ENCODE measurements at regions not wholly inside any gene's neighbourhood (a gene's known extent, or its start where the extent isn't known, plus 50 kb on each side); places are given as distances from the start of the nearest gene placed in this dataset.

GRCh38 chr11:45424411-45425180 is 138.5 kb upstream of the SYT13 start:
- CTCF ChIA-PET, result no interaction called here
- no peak overlapping the region for H3K4me3 Mint-ChIP-seq
- DNase-seq, result no peak
- no peak overlapping the region for H3K27ac Mint-ChIP-seq
- H3K9me3 Mint-ChIP-seq, result no peaks in the 10 kb centered on the region
- H3K27me3 Mint-ChIP-seq (ENCODE audit: low read depth), result peaks cover 11% of the 10 kb centered on the region
- H3K36me3 Mint-ChIP-seq (ENCODE audit: low read depth), result no peaks in the 10 kb centered on the region
- intact Hi-C loops (cut with micrococcal nuclease), result no loop called here
- no peaks in the 10 kb centered on the region for H3K4me1 Mint-ChIP-seq (ENCODE audit: low read depth)

DNA sequence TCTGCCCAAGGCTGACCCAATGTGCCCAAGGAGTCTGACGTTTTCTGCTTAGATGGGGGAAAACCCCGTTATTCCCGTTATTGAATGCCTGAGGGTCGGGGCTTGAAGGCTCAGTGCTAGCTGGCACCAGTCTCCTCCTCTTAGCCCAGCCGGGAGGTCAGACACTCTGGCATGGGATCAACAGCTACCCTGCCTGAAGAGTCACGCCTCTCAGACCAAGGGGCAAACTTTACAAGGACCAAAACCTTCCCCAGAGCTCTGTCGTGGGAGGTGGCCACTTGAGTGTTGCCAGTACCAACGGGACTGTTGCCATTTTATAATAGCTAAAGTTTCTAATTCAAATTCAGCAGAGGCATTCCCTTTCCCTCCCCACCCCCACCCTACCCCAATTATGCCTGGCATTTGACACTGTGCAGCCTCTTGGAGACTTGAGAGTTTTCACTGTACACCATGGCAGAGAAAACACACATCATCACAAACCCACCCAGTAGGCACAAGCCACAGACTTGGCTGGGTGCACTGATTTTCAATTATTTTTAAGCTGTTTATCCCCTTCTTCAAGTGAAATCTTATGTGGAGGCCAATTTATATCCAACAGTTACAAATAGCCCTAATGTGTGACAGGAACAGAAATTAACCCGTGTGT is 137.5 kb upstream of the SYT13 start:
- Mint-ChIP-seq H3K27ac (no peak overlapping the region), H3K9me3 (no peaks in the 10 kb centered on the region), H3K36me3 (ENCODE audit: low read depth) (no peaks in the 10 kb centered on the region), H3K4me3 (no peak overlapping the region), H3K4me1 (ENCODE audit: low read depth) (no peaks in the 10 kb centered on the region), H3K27me3 (ENCODE audit: low read depth) (peaks cover 8% of the 10 kb centered on the region)
- CTCF ChIA-PET, result no interaction called here
- no peak for DNase-seq
- intact Hi-C loops (cut with micrococcal nuclease), result no loop called here

- Mint-ChIP-seq H3K27me3 (ENCODE audit: low read depth) (peaks cover 8% of the 10 kb centered on the region), H3K4me1 (ENCODE audit: low read depth) (no peaks in the 10 kb centered on the region), H3K9me3 (no peaks in the 10 kb centered on the region), H3K4me3 (no peak overlapping the region), H3K36me3 (ENCODE audit: low read depth) (no peaks in the 10 kb centered on the region), H3K27ac (no peak overlapping the region)
- CTCF ChIA-PET, result no interaction called here
- no peak for DNase-seq
- intact Hi-C loops (cut with micrococcal nuclease), result no loop called here
These were observed 136.9 kb upstream of the SYT13 start for GRCh38 chr11:45423036-45423435.

DNA sequence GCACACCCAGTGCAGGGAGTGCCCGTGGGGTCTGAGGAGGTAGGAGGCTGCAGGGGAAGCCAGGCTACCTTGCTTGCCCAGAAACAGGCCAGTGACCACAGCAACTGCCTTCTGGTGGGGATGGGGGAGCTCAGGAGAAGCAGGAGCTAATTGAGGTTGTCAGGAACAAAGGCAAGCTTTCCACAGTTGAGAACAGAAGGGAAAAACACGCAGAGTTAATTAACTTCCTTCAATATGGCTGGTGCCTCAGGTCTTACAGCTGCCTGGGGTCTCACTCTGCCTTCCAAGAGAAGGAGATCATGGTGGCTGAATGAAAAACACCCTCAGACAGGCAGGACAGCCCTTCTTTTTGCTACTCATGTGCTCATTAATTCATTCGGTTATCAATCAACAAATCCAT is 127.9 kb upstream of the SYT13 start:
- no peak for DNase-seq

GRCh38 chr11:45413156-45413858 is 127.2 kb upstream of the SYT13 start:
- H3K4me3 Mint-ChIP-seq, result no peak overlapping the region
- intact Hi-C loops (cut with micrococcal nuclease), result loop anchor here (5.0 kb wide), 1 partner anchor 359 kb away; no protein-coding TSS in a partner anchor
- CTCF ChIA-PET, result no interaction called here
- no peaks in the 10 kb centered on the region for H3K9me3 Mint-ChIP-seq
- no peaks in the 10 kb centered on the region for H3K36me3 Mint-ChIP-seq (ENCODE audit: low read depth)
- H3K27ac Mint-ChIP-seq, result no peak overlapping the region
- no peak for DNase-seq
- no peaks in the 10 kb centered on the region for H3K4me1 Mint-ChIP-seq (ENCODE audit: low read depth)
- peaks cover 26% of the 10 kb centered on the region for H3K27me3 Mint-ChIP-seq (ENCODE audit: low read depth)

More for the DNA sequence above, 127.9 kb upstream of the SYT13 start:
- H3K27ac Mint-ChIP-seq, result no peak overlapping the region
- H3K36me3 Mint-ChIP-seq (ENCODE audit: low read depth), result no peaks in the 10 kb centered on the region
- H3K9me3 Mint-ChIP-seq, result no peaks in the 10 kb centered on the region
- no peaks in the 10 kb centered on the region for H3K4me1 Mint-ChIP-seq (ENCODE audit: low read depth)
- CTCF ChIA-PET, result no interaction called here
- H3K4me3 Mint-ChIP-seq, result no peak overlapping the region
- H3K27me3 Mint-ChIP-seq (ENCODE audit: low read depth), result peaks cover 26% of the 10 kb centered on the region
- intact Hi-C loops (cut with micrococcal nuclease), result loop anchor here (5.0 kb wide), 1 partner anchor 358 kb away; no protein-coding TSS in a partner anchor

DNA sequence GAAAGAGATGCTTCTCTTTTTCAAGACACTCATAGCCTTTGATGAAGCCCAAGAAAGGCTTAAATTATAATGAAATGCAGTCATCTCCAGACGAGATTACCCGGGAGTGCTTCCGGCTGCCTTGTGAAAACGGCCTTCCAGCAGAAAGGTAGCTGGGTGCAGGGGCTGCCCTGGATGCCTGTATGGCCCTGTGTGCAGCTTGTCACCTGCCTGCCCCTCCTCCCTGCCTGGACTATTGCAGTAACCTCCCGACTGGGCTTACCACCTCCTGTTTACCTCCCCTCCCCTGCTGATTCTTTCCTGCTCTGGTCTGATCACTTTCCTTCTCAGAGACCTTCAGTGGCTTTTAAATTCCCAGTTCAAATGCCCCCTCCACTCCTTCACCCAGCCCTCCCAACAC is 126.4 kb upstream of the SYT13 start:
- Mint-ChIP-seq H3K27ac (no peak overlapping the region), H3K9me3 (no peaks in the 10 kb centered on the region), H3K36me3 (ENCODE audit: low read depth) (no peaks in the 10 kb centered on the region), H3K27me3 (ENCODE audit: low read depth) (peaks cover 32% of the 10 kb centered on the region), H3K4me1 (ENCODE audit: low read depth) (no peaks in the 10 kb centered on the region), H3K4me3 (no peak overlapping the region)
- no peak for DNase-seq
- CTCF ChIA-PET, result no interaction called here
- intact Hi-C loops (cut with micrococcal nuclease), result loop anchor here (5.0 kb wide), 1 partner anchor 360 kb away; no protein-coding TSS in a partner anchor

DNA sequence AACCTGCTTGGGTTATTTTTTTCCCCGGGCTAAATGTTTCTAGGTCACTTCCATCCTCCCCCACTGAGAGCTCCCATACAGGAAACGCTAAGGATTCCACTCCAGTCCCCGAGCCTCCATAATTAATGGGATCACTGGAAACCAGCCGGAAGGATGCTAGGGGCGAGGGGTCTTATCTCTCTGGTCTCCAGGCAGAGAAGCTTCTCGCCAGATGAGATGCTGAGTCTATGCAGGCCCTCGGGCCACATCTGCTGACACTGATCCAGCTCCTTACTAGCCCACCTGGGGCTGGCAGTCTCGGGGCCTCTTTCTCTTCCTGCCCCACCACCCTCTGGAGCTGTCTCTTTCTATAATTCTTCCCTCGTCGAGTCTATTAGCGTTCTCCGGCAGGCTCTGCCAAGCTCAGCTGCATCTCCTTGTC is 125.9 kb upstream of the SYT13 start:
- DNase-seq, result no peak
- H3K27me3 Mint-ChIP-seq (ENCODE audit: low read depth), result peaks cover 33% of the 10 kb centered on the region

GRCh38 chr11:45411228-45411946 is 125.2 kb upstream of the SYT13 start:
- CTCF ChIA-PET, result no interaction called here
- Mint-ChIP-seq H3K36me3 (ENCODE audit: low read depth) (no peaks in the 10 kb centered on the region), H3K9me3 (no peaks in the 10 kb centered on the region), H3K4me3 (no peak overlapping the region), H3K27me3 (ENCODE audit: low read depth) (peaks cover 33% of the 10 kb centered on the region), H3K27ac (no peak overlapping the region), H3K4me1 (ENCODE audit: low read depth) (no peaks in the 10 kb centered on the region)
- intact Hi-C loops (cut with micrococcal nuclease), result loop anchor here (5.0 kb wide), 1 partner anchor 361 kb away; no protein-coding TSS in a partner anchor
- no peak for DNase-seq

More for the DNA sequence above, 125.9 kb upstream of the SYT13 start:
- Mint-ChIP-seq H3K4me3 (no peak overlapping the region), H3K36me3 (ENCODE audit: low read depth) (no peaks in the 10 kb centered on the region), H3K27ac (no peak overlapping the region), H3K9me3 (no peaks in the 10 kb centered on the region), H3K4me1 (ENCODE audit: low read depth) (no peaks in the 10 kb centered on the region)
- CTCF ChIA-PET, result interaction anchor here (0.5 kb wide), 1 partner anchor 279 kb away, joined by 6 read pairs; no protein-coding TSS in a partner anchor
- intact Hi-C loops (cut with micrococcal nuclease), result loop anchor here (5.0 kb wide), 1 partner anchor 360 kb away; no protein-coding TSS in a partner anchor

- Mint-ChIP-seq H3K27ac (no peak overlapping the region), H3K4me3 (no peak overlapping the region), H3K36me3 (ENCODE audit: low read depth) (no peaks in the 10 kb centered on the region)
These were observed 124.5 kb upstream of the SYT13 start for GRCh38 chr11:45410391-45411227.

DNA sequence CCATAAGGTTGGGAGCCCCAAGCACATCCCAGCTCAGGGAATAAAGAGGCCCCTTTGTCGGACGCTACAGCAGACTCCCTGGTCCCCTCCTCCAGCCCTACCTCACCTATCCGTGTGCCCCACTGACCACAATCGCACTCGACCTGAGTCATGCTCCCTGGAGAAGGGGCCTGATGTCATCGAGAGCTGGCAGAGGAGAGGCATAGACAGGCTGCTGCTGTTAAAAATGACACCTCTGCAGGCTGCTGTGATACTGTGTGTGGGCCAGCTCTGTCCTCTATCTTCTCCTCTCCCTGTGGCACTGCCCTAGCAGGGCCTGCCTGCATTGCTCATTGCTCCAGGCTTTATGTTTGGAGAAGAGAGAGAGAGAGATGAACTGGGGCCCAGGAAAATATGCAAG is 123.4 kb upstream of the SYT13 start:
- H3K27me3 Mint-ChIP-seq (ENCODE audit: low read depth), result peaks cover 33% of the 10 kb centered on the region
- no peak overlapping the region for H3K27ac Mint-ChIP-seq
- CTCF ChIA-PET, result no interaction called here
- H3K4me3 Mint-ChIP-seq, result no peak overlapping the region
- no peaks in the 10 kb centered on the region for H3K9me3 Mint-ChIP-seq
- intact Hi-C loops (cut with micrococcal nuclease), result loop anchor here (10.0 kb wide), 1 partner anchor 65 kb away; no protein-coding TSS in a partner anchor
- no peaks in the 10 kb centered on the region for H3K4me1 Mint-ChIP-seq (ENCODE audit: low read depth)
- no peak for DNase-seq
- no peaks in the 10 kb centered on the region for H3K36me3 Mint-ChIP-seq (ENCODE audit: low read depth)

More at GRCh38 chr11:45410391-45411227, 124.5 kb upstream of the SYT13 start:
- H3K9me3 Mint-ChIP-seq, result no peaks in the 10 kb centered on the region
- no peaks in the 10 kb centered on the region for H3K4me1 Mint-ChIP-seq (ENCODE audit: low read depth)
- DNase-seq, result no peak
- H3K27me3 Mint-ChIP-seq (ENCODE audit: low read depth), result peaks cover 33% of the 10 kb centered on the region
- intact Hi-C loops (cut with micrococcal nuclease), result loop anchor here (5.0 kb wide), 1 partner anchor 362 kb away; no protein-coding TSS in a partner anchor
- CTCF ChIA-PET, result no interaction called here

DNA sequence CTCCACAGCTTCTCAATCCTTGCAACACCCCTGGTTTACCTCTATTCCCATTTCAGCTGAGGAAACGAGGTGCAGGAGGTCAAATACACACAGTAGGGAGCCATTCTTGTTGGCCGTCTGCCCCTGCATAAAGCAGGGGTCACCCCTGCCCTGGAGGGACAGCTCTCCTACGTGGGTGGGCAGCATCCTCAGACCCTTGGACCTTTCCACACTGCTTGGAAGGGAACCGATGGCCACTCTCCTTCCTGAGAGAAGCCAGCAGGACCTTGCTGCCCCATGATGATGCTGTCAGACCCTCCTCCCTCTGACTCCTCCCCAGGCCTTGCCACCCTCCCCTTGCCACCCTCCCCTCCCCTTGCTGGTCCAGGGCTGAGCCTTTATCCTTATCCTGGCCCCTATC is 121.1 kb upstream of the SYT13 start:
- CTCF ChIA-PET, result interaction anchor here (1.1 kb wide), 1 partner anchor 247 kb away, joined by 8 read pairs; no protein-coding TSS in a partner anchor
- no peak for DNase-seq
- H3K27me3 Mint-ChIP-seq (ENCODE audit: low read depth), result peaks cover 22% of the 10 kb centered on the region
- H3K4me3 Mint-ChIP-seq, result no peak overlapping the region
- intact Hi-C loops (cut with micrococcal nuclease), result loop anchor here (10.0 kb wide), 1 partner anchor 62 kb away; no protein-coding TSS in a partner anchor
- H3K9me3 Mint-ChIP-seq, result no peaks in the 10 kb centered on the region
- H3K4me1 Mint-ChIP-seq (ENCODE audit: low read depth), result no peaks in the 10 kb centered on the region
- H3K27ac Mint-ChIP-seq, result no peak overlapping the region
- H3K36me3 Mint-ChIP-seq (ENCODE audit: low read depth), result no peaks in the 10 kb centered on the region

All from activated naive CD4-positive, alpha-beta T cell treated with anti-CD3 and anti-CD28 coated beads for 36 hours (primary cell).